Caco-2 (cell line): ENCODE measurements at regions not wholly inside any gene's neighbourhood (a gene's known extent, or its start where the extent isn't known, plus 50 kb on each side); places are given as distances from the start of the nearest gene placed in this dataset.
"Not testable (repeated sequence)": the region's sequence is repeated elsewhere in the genome, so short reads cannot be mapped to it uniquely, and the experiment has no call there.

Experiments used
- BruUV-seq: library from RNA; stranded (reverse); fragments of 400-500 nt; replicated peaks from 2 replicates; lab custom pipeline; 2021; lab: Mats Ljungman, UMichigan
- CTCF ChIA-PET: fragments of 300-600 bp; sonication (Branson Sonifier 250); formaldehyde crosslinking; loops from one replicate; lab custom pipeline; 2022; ENCODE audit warnings: antibody characterized with exemption; lab: Charles Lee
- POLR2A ChIA-PET: fragments of 300-600 bp; sonication (Branson Sonifier 250); formaldehyde crosslinking; loops from one replicate; lab custom pipeline; 2022; ENCODE audit warnings: antibody characterized with exemption; lab: Charles Lee
- DNase-seq, 2 experiments: peaks; one replicate each; pipeline versions ENCODE4 v3.0.0 to v3.0.0-alpha.2; 2020 to 2022
- H3K27me3 ChIP-seq: replicated peaks from 2 replicates; pipeline ENCODE4 v1.6.0; 2011; ENCODE audit warnings: low read length; ENCODE audit not compliant: control insufficient read depth, insufficient read depth
- H3K36me3 ChIP-seq: 2 replicates; pipeline ENCODE4 v1.5.1; 2011; ENCODE audit warnings: low read length; ENCODE audit not compliant: control insufficient read depth, insufficient read depth
- H3K4me1 ChIP-seq: fragments of 250-450 bp; sonication (Bioruptor Pico); 2 replicates; pipeline ENCODE4 v1.5.1; 2020; ENCODE audit warnings: mild to moderate bottlenecking
- H3K4me3 ChIP-seq: 2 replicates; pipeline ENCODE4 v1.5.1; 2011; ENCODE audit warnings: low read depth, mild to moderate bottlenecking, control low read depth, low read length
- H3K9me3 ChIP-seq: fragments of 250-450 bp; sonication (Bioruptor Pico); 2 replicates; pipeline ENCODE4 v1.5.1; 2020; ENCODE audit warnings: mild to moderate bottlenecking, moderate library complexity
- H3K27ac Mint-ChIP-seq: one replicate; pipeline ENCODE4 v1.8.0; 2022; ENCODE audit warnings: mixed read lengths; ENCODE audit not compliant: unreplicated experiment
- H3K27me3 Mint-ChIP-seq: one replicate; pipeline ENCODE4 v1.8.0; 2022; ENCODE audit warnings: mixed read lengths; ENCODE audit not compliant: insufficient read depth, unreplicated experiment
- H3K36me3 Mint-ChIP-seq: one replicate; pipeline ENCODE4 v1.8.0; 2022; ENCODE audit warnings: mild to moderate bottlenecking, mixed read lengths; ENCODE audit not compliant: insufficient read depth, unreplicated experiment
- H3K4me1 Mint-ChIP-seq: one replicate; pipeline ENCODE4 v1.8.0; 2022; ENCODE audit warnings: low read depth, mixed read lengths; ENCODE audit not compliant: unreplicated experiment
- H3K4me3 Mint-ChIP-seq: one replicate; pipeline ENCODE4 v1.8.0; 2022; ENCODE audit warnings: mild to moderate bottlenecking, moderate library complexity, mixed read lengths; ENCODE audit not compliant: unreplicated experiment
- H3K9me3 Mint-ChIP-seq: one replicate; pipeline ENCODE4 v1.8.0; 2022; ENCODE audit warnings: mixed read lengths; ENCODE audit not compliant: unreplicated experiment
- intact Hi-C: fragments of 100-400 bp; cut with micrococcal nuclease; formaldehyde crosslinking; loops from one replicate; pipeline ENCODE4 v1.10.0; 2022; ENCODE audit not compliant: unreplicated experiment
- TF ChIP-seq, protein P1 (sequence below), 2 experiments: fragments of 200-600 bp in 1 of 2; IDR thresholded peaks; 1 replicate in 1 of 2; 2 replicates in 1 of 2; pipeline versions ENCODE4 v1.5.1 to v1.8.0; 2011 to 2022; ENCODE audit warnings: antibody characterized with exemption in 1 of 2, control low read depth in 1 of 2, inconsistent platforms in 1 of 2, low read depth in 1 of 2, low read length in 1 of 2, mild to moderate bottlenecking in 1 of 2, moderate library complexity in 1 of 2; ENCODE audit not compliant: insufficient read depth in 1 of 2, severe bottlenecking in 1 of 2, unreplicated experiment in 1 of 2

DNA sequence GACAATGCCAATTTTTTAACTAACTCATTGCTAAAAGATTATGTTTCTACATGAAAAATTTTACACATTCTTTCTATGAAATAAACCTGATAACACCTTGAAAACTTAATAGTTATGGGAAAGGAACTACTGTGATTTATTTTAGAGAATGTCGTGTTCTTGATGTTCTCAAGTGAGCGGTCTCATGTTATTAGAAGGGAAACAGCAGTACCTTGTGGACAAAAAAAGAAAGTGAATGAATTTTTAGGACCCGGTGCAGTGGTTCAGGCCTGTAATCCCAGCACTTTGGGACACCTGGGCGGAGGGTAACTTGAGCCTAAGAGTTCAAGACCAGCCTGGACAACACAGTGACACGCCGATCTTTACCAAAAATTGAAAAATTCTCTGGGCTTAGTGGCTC, 908.5 kb upstream of the DEFB115 start:
- H3K36me3 ChIP-seq, H3K4me3 ChIP-seq, H3K4me1 Mint-ChIP-seq, H3K36me3 Mint-ChIP-seq, H3K4me3 Mint-ChIP-seq, H3K4me1 ChIP-seq, H3K27me3 ChIP-seq, H3K9me3 Mint-ChIP-seq, H3K9me3 ChIP-seq, BruUV-seq, POLR2A ChIA-PET, H3K27ac Mint-ChIP-seq: not testable (repeated sequence)
- intact Hi-C loops, result loop anchor here (1.0 to 2.0 kb wide), 3 partner anchors 63 to 1020 kb away; no protein-coding TSS in a partner anchor
- TF ChIP-seq, protein P1, sequence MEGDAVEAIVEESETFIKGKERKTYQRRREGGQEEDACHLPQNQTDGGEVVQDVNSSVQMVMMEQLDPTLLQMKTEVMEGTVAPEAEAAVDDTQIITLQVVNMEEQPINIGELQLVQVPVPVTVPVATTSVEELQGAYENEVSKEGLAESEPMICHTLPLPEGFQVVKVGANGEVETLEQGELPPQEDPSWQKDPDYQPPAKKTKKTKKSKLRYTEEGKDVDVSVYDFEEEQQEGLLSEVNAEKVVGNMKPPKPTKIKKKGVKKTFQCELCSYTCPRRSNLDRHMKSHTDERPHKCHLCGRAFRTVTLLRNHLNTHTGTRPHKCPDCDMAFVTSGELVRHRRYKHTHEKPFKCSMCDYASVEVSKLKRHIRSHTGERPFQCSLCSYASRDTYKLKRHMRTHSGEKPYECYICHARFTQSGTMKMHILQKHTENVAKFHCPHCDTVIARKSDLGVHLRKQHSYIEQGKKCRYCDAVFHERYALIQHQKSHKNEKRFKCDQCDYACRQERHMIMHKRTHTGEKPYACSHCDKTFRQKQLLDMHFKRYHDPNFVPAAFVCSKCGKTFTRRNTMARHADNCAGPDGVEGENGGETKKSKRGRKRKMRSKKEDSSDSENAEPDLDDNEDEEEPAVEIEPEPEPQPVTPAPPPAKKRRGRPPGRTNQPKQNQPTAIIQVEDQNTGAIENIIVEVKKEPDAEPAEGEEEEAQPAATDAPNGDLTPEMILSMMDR (IDR thresholded peaks at IDR 0.05; ENCODE audit: insufficient read depth in 1 of 2, low read depth in 1 of 2, low read length in 1 of 2, severe bottlenecking in 1 of 2, unreplicated experiment in 1 of 2), result peak; percentile 44 to 77
- CTCF ChIA-PET, result interaction anchor here (1.4 kb wide), 1 partner anchor 63 kb away, joined by 8 read pairs; no protein-coding TSS in a partner anchor
- peak in 1 of 2 experiments; percentile 52 for DNase-seq
- peaks cover 11% of the 10 kb centered on the region for H3K27me3 Mint-ChIP-seq

DNA sequence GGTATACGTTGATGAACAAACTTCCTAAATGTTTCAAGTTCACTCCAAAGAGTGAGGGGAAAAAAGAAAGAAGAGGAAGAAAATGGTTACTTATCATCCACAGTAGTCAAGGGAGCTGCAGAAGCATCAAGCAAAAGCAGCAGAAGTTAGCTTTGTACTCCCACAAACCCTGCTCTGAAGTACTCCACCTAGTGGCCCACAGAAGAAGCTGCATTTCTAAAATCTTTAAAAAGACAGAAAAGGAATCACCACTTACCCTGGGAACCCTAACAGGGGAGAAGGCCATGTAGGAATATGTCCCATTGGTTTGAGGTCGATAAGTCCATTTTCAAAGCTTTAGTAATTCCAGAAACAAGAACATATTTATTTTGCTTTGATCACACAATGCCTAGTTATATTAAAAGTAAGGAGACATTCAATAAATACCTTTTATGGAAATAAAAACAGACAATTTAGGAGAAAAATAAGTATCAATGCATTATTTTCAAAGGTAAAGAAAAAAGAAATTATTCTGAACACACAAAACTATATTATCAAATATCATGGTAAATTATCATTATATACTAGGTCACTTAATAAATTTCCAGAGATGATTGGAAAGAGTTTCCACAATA, 900.5 kb upstream of the DEFB115 start:
- BruUV-seq, H3K27me3 Mint-ChIP-seq, POLR2A ChIA-PET, H3K9me3 ChIP-seq, H3K4me3 ChIP-seq, H3K27ac Mint-ChIP-seq, H3K4me3 Mint-ChIP-seq, H3K9me3 Mint-ChIP-seq, H3K36me3 ChIP-seq, H3K27me3 ChIP-seq, H3K4me1 ChIP-seq, H3K36me3 Mint-ChIP-seq, H3K4me1 Mint-ChIP-seq: not testable (repeated sequence)
- intact Hi-C loops, result loop anchor here (1.0 kb wide), 1 partner anchor 71 kb away; no protein-coding TSS in a partner anchor
- CTCF ChIA-PET, result interaction anchor here (1.0 to 1.4 kb wide), 3 partner anchors 20 to 1300 kb away, joined by 3 to 9 read pairs (median 8); no protein-coding TSS in a partner anchor
- peak in 1 of 2 experiments; percentile 32 for DNase-seq
- TF ChIP-seq, protein P1 (IDR thresholded peaks at IDR 0.05; ENCODE audit: insufficient read depth in 1 of 2, low read depth in 1 of 2, low read length in 1 of 2, severe bottlenecking in 1 of 2, unreplicated experiment in 1 of 2), result peak; percentile 62 to 84

DNA sequence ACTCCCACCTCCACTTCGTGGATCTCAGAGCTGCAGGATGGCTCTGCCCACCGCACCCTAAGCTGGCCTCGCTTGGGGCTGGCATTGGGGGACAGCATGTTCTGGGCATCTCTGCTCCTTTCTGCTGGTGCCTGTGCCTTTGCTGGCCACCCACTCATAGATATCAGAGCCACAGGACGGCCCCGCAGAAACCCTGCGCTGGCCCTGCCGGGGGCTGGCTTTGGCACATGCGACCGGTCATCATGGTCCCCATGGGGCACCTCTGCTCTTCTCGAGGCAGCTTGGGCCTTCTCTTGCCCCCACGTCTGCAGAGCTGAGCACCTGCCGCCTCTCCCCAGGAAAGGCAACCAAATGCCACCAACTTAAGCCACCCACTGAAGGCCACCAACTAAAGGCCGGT, 895.7 kb upstream of the DEFB115 start:
- H3K36me3 ChIP-seq, H3K4me1 ChIP-seq, intact Hi-C loops, POLR2A ChIA-PET, H3K27me3 Mint-ChIP-seq, H3K27me3 ChIP-seq, CTCF ChIA-PET, H3K4me1 Mint-ChIP-seq, H3K36me3 Mint-ChIP-seq, H3K9me3 ChIP-seq, DNase-seq, H3K4me3 ChIP-seq, H3K4me3 Mint-ChIP-seq, H3K27ac Mint-ChIP-seq, BruUV-seq: not testable (repeated sequence)
- peaks cover 19% of the 10 kb centered on the region for H3K9me3 Mint-ChIP-seq

DNA sequence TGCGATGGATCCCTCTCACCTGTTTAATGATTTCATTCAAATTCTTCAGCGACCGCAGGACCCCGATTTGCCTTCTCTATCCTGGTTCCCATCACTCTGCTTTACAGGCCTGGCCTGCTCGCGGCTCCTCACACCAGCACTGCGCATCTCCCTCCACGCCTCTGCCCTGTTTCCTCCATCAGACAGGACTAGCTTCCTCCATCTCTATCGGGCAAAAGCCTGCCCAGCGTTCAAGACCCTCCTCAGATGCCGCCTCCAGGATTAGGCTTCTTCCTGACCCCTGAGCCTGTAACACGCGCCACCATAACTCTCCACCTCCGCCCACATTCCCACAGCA, 881.1 kb upstream of the DEFB115 start:
- H3K4me1 ChIP-seq, H3K36me3 Mint-ChIP-seq, H3K27me3 Mint-ChIP-seq, H3K9me3 Mint-ChIP-seq, intact Hi-C loops, H3K27me3 ChIP-seq, H3K9me3 ChIP-seq, H3K36me3 ChIP-seq, DNase-seq: not testable (repeated sequence)
- Mint-ChIP-seq H3K27ac (peak overlapping the region; percentile 66), H3K4me3 (peak overlapping the region; percentile 75), H3K4me1 (peaks cover 13% of the 10 kb centered on the region)
- ChIA-PET POLR2A (interaction anchor here (0.6 to 0.7 kb wide), 10 partner anchors 18 to 1294 kb away, joined by 3 to 7 read pairs (median 3); no protein-coding TSS in a partner anchor), CTCF (interaction anchor here (0.6 to 1.3 kb wide), 5 partner anchors 20 to 1048 kb away, joined by 3 to 6 read pairs (median 4); no protein-coding TSS in a partner anchor)
- peak overlapping the region; percentile 95 for H3K4me3 ChIP-seq
- TSS peak; percentile 74 for BruUV-seq
